ENCODE measurements at regions not wholly inside any gene's neighbourhood (a gene's known extent, or its start where the extent isn't known, plus 50 kb on each side); places are given as distances from the start of the nearest gene placed in this dataset.

DNA sequence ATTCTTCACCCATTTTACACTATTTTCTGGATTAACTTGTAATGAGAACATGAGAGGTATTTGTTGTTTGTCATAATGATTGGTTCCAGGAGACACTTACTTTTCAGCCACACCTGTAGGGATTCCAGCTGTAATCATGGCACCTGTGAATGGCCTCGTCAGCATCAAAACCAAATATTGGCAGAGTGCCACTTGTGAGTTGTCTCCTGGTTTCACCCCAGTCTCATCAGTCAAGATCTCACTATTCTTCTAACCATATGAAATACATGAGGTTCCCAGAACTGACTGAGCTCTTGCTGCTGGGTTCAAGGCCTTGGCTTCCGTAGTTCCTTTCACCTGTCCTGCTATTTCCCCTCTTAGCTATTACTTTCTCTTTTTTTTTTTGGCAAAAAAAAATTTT is 246.6 kb upstream of the ADGRL2 start:
- Mint-ChIP-seq H3K27me3 (ENCODE audit: low read depth) (no peaks in the 10 kb centered on the region), H3K4me1 (peaks cover 19% of the 10 kb centered on the region), H3K9me3 (peaks cover 3% of the 10 kb centered on the region), H3K27ac (ENCODE audit: unreplicated experiment) (no peak overlapping the region), H3K36me3 (ENCODE audit: low read depth) (no peaks in the 10 kb centered on the region), H3K4me3 (no peak overlapping the region)
- DNase-seq (ENCODE audit: low read depth, low spot score) = no peak
- TF ChIP-seq, protein P1, sequence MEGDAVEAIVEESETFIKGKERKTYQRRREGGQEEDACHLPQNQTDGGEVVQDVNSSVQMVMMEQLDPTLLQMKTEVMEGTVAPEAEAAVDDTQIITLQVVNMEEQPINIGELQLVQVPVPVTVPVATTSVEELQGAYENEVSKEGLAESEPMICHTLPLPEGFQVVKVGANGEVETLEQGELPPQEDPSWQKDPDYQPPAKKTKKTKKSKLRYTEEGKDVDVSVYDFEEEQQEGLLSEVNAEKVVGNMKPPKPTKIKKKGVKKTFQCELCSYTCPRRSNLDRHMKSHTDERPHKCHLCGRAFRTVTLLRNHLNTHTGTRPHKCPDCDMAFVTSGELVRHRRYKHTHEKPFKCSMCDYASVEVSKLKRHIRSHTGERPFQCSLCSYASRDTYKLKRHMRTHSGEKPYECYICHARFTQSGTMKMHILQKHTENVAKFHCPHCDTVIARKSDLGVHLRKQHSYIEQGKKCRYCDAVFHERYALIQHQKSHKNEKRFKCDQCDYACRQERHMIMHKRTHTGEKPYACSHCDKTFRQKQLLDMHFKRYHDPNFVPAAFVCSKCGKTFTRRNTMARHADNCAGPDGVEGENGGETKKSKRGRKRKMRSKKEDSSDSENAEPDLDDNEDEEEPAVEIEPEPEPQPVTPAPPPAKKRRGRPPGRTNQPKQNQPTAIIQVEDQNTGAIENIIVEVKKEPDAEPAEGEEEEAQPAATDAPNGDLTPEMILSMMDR (conservative IDR thresholded peaks at IDR 0.05) = no peak

DNA sequence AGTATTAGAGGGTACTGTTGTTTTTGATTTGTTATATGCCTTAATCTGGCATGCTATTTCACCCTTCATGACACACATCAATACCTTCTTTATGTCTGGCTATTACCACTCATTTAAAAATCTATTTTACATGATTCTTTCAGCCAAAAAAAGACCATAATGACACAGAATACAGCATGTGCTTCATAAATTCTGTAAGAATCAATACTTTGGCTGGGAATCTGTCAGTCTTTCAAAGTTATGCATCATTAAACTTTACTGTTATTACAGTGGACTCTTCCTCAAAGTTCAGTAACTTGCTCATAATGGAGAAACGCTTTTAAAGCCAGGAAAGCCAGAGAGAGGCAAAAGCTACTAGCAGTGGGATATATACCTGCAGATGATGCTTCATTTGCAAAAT is 247.2 kb upstream of the ADGRL2 start:
- H3K4me1 Mint-ChIP-seq = peaks cover 25% of the 10 kb centered on the region
- no peak overlapping the region for H3K4me3 Mint-ChIP-seq
- no peak for DNase-seq (ENCODE audit: low read depth, low spot score)
- no peak overlapping the region for H3K27ac Mint-ChIP-seq (ENCODE audit: unreplicated experiment)
- no peaks in the 10 kb centered on the region for H3K27me3 Mint-ChIP-seq (ENCODE audit: low read depth)
- H3K36me3 Mint-ChIP-seq (ENCODE audit: low read depth) = no peaks in the 10 kb centered on the region
- TF ChIP-seq, protein P1 (conservative IDR thresholded peaks at IDR 0.05) = no peak
- H3K9me3 Mint-ChIP-seq = peaks cover 3% of the 10 kb centered on the region

GRCh38 chr1:81551946-81552345 is 248.8 kb upstream of the ADGRL2 start:
- H3K9me3 Mint-ChIP-seq = peaks cover 3% of the 10 kb centered on the region
- TF ChIP-seq, protein P1 (conservative IDR thresholded peaks at IDR 0.05) = no peak
- H3K27ac Mint-ChIP-seq (ENCODE audit: unreplicated experiment) = no peak overlapping the region
- no peaks in the 10 kb centered on the region for H3K27me3 Mint-ChIP-seq (ENCODE audit: low read depth)
- H3K4me1 Mint-ChIP-seq = peaks cover 41% of the 10 kb centered on the region
- no peaks in the 10 kb centered on the region for H3K36me3 Mint-ChIP-seq (ENCODE audit: low read depth)
- H3K4me3 Mint-ChIP-seq = no peak overlapping the region
- DNase-seq (ENCODE audit: low read depth, low spot score) = no peak

DNA sequence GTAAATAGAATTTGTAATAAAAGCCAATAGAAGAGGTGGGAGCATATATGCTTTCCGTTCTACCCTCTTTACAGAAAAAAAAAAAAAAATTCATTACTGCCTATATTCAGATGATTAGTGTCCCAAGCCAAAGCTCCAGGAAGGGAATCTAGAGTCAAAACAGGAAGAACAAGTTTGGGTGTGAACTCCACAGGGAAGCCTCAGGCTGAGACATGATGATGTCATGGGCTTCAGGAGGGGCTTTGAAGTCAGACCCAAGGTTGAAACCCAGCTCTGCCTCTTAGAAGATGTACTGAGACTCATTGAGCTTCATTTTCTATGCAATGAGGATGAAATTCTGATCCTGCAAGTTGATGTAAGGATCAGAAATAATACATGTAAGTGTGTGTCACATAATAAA is 250.0 kb upstream of the ADGRL2 start:
- TF ChIP-seq, protein P1 (conservative IDR thresholded peaks at IDR 0.05) = no peak
- Mint-ChIP-seq H3K27me3 (ENCODE audit: low read depth) (no peaks in the 10 kb centered on the region), H3K4me1 (peaks cover 49% of the 10 kb centered on the region), H3K4me3 (no peak overlapping the region), H3K27ac (ENCODE audit: unreplicated experiment) (no peak overlapping the region), H3K36me3 (ENCODE audit: low read depth) (no peaks in the 10 kb centered on the region), H3K9me3 (peaks cover 3% of the 10 kb centered on the region)
- no peak for DNase-seq (ENCODE audit: low read depth, low spot score)

DNA sequence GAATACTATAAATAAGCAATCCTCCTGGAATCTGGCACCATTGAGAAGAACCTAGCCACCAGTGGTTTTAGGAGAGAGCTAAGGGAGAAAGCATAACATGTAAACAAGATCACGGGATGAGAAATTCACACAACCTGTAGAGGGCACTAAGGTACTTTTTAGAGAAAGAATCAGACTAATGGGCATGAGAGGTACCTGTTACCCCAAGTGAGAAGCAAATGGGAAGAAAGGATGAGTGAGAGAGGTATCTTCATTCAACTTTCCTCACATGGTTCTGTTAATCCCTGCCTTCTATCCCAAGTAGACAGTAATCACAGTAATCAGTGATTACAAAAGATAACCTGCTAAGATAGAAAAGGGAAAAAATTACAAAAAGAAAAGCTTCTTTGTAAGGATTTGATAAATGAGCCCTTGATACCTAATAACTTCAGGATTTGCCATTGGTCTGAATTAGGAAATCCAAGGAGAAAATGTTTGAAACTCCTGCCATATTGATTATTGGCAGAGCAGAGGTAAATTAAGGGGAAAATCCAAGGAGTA is 251.1 kb upstream of the ADGRL2 start:
- Mint-ChIP-seq H3K9me3 (peaks cover 3% of the 10 kb centered on the region), H3K36me3 (ENCODE audit: low read depth) (no peaks in the 10 kb centered on the region), H3K27me3 (ENCODE audit: low read depth) (no peaks in the 10 kb centered on the region), H3K27ac (ENCODE audit: unreplicated experiment) (no peak overlapping the region), H3K4me1 (peaks cover 49% of the 10 kb centered on the region), H3K4me3 (no peak overlapping the region)
- no peak for DNase-seq (ENCODE audit: low read depth, low spot score)
- TF ChIP-seq, protein P1 (conservative IDR thresholded peaks at IDR 0.05) = peak; percentile 63
